WTC11 (cell line): ENCODE measurements at regions not wholly inside any gene's neighbourhood (a gene's known extent, or its start where the extent isn't known, plus 50 kb on each side); places are given as distances from the start of the nearest gene placed in this dataset.
A peak's percentile ranks its signal among the peaks of the same experiment; 100 is the strongest.

Source experiments
- ATAC-seq: fragments of 200-7000 bp; cut with Tn5 transposase; 2 replicates; pipeline ENCODE4 v1.10.0; 2021; ENCODE audit warnings: mild to moderate bottlenecking, moderate library complexity
- CTCF ChIA-PET: fragments of 300-600 bp; sonication (Branson Sonifier 250); formaldehyde crosslinking; loops from one replicate; lab custom pipeline; 2021; ENCODE audit warnings: antibody characterized with exemption; lab: Charles Lee
- POLR2A ChIA-PET: fragments of 350-600 bp; sonication (Branson Sonifier 250); formaldehyde crosslinking; loops from one replicate; lab custom pipeline; 2021; ENCODE audit warnings: antibody characterized with exemption; lab: Charles Lee
- DNase-seq: peaks from one replicate; pipeline ENCODE4 v3.0.0; 2021; ENCODE audit warnings: low spot score
- H3K27ac Mint-ChIP-seq: 2 replicates; pipeline ENCODE4 v1.8.0; 2021; ENCODE audit warnings: mixed read lengths
- H3K27me3 Mint-ChIP-seq: 2 replicates; pipeline ENCODE4 v1.8.0; 2021; ENCODE audit warnings: low read depth, mild to moderate bottlenecking, moderate library complexity, mixed read lengths
- H3K36me3 Mint-ChIP-seq: 2 replicates; pipeline ENCODE4 v1.8.0; 2021; ENCODE audit warnings: mixed read lengths
- H3K4me1 Mint-ChIP-seq: 2 replicates; pipeline ENCODE4 v1.8.0; 2022; ENCODE audit warnings: mixed read lengths
- H3K4me3 Mint-ChIP-seq: 2 replicates; pipeline ENCODE4 v1.8.0; 2021; ENCODE audit warnings: mild to moderate bottlenecking, moderate library complexity, mixed read lengths
- H3K9me3 Mint-ChIP-seq: 2 replicates; pipeline ENCODE4 v1.8.0; 2021; ENCODE audit warnings: mixed read lengths
- EMX1 ChIP-seq: fragments of 250-450 bp; sonication (Bioruptor Pico); IDR thresholded peaks from 2 replicates; pipeline ENCODE4 v1.8.0; 2021; ENCODE audit warnings: mild to moderate bottlenecking
- ETV6 ChIP-seq: sonication (generic); formaldehyde crosslinking; IDR thresholded peaks from 2 replicates; pipeline ENCODE4 v1.8.1; 2022; ENCODE audit warnings: mild to moderate bottlenecking, missing genetic modification reagents
- FOXP1 ChIP-seq: sonication (generic); formaldehyde crosslinking; IDR thresholded peaks from 2 replicates; pipeline ENCODE4 v1.8.0; 2022; ENCODE audit warnings: missing genetic modification reagents, mild to moderate bottlenecking, moderate library complexity, borderline replicate concordance
- GRHL2 ChIP-seq: fragments of 250-450 bp; sonication (Bioruptor Pico); IDR thresholded peaks from 2 replicates; pipeline ENCODE4 v1.8.0; 2022; ENCODE audit warnings: mild to moderate bottlenecking, moderate library complexity; ENCODE audit not compliant: insufficient replicate concordance, severe bottlenecking
- GTF2I ChIP-seq: fragments of 250-450 bp; sonication (Bioruptor Pico); conservative IDR thresholded peaks from 2 replicates; pipeline ENCODE4 v1.4.0; 2021; ENCODE audit warnings: mild to moderate bottlenecking
- IRF2 ChIP-seq: sonication (generic); formaldehyde crosslinking; IDR thresholded peaks from 2 replicates; pipeline ENCODE4 v1.8.0; 2022; ENCODE audit warnings: low read depth, missing genetic modification reagents, borderline replicate concordance
- KAT7 ChIP-seq: sonication (generic); formaldehyde crosslinking; IDR thresholded peaks from 2 replicates; pipeline ENCODE4 v1.8.1; 2023; ENCODE audit warnings: missing genetic modification reagents, mild to moderate bottlenecking, borderline replicate concordance
- PRRX2 ChIP-seq: fragments of 250-450 bp; sonication (Bioruptor Pico); IDR thresholded peaks from 2 replicates; pipeline ENCODE4 v1.8.0; 2021; ENCODE audit warnings: mild to moderate bottlenecking
- SMAD3 ChIP-seq: sonication (generic); formaldehyde crosslinking; IDR thresholded peaks from 2 replicates; pipeline ENCODE4 v1.8.0; 2022; ENCODE audit warnings: missing genetic modification reagents, mild to moderate bottlenecking, borderline replicate concordance
- SOX15 ChIP-seq: fragments of 250-450 bp; sonication (Bioruptor Pico); IDR thresholded peaks from 2 replicates; pipeline ENCODE4 v1.9.0; 2021; ENCODE audit warnings: mild to moderate bottlenecking
- TEAD4 ChIP-seq: sonication (generic); formaldehyde crosslinking; IDR thresholded peaks from 2 replicates; pipeline ENCODE4 v1.8.0; 2022; ENCODE audit warnings: mild to moderate bottlenecking, missing genetic modification reagents
- ZNF121 ChIP-seq: sonication (generic); formaldehyde crosslinking; IDR thresholded peaks from 2 replicates; pipeline ENCODE4 v1.8.0; 2023; ENCODE audit warnings: missing genetic modification reagents
- ZNF396 ChIP-seq: fragments of 250-450 bp; sonication (Bioruptor Pico); IDR thresholded peaks from 2 replicates; pipeline ENCODE4 v1.8.0; 2021; ENCODE audit warnings: mild to moderate bottlenecking, moderate library complexity, borderline replicate concordance
- TF ChIP-seq, protein P1 (sequence below): sonication (generic); formaldehyde crosslinking; conservative IDR thresholded peaks from 2 replicates; pipeline ENCODE4 v1.8.1; 2023; ENCODE audit warnings: mild to moderate bottlenecking, low read depth, missing genetic modification reagents, moderate library complexity
- TF ChIP-seq, protein P2 (sequence below): fragments of 250-450 bp; sonication (Bioruptor Pico); IDR thresholded peaks from 2 replicates; pipeline ENCODE4 v1.9.0; 2021; ENCODE audit warnings: moderate library complexity, mild to moderate bottlenecking, inconsistent platforms, borderline replicate concordance
- TF ChIP-seq, protein P3 (sequence below): sonication (generic); formaldehyde crosslinking; IDR thresholded peaks from 2 replicates; pipeline ENCODE4 v1.8.1; 2023; ENCODE audit warnings: mild to moderate bottlenecking, missing genetic modification reagents, borderline replicate concordance
- TF ChIP-seq, protein P4 (sequence below): fragments of 250-450 bp; sonication (Bioruptor Pico); IDR thresholded peaks from 2 replicates; pipeline ENCODE4 v2.1.2; 2022; ENCODE audit warnings: mild to moderate bottlenecking, moderate library complexity
- TF ChIP-seq, protein P5 (sequence below): sonication (generic); formaldehyde crosslinking; IDR thresholded peaks from 2 replicates; pipeline ENCODE4 v1.8.1; 2022; ENCODE audit warnings: mild to moderate bottlenecking, moderate library complexity, missing genetic modification reagents
- TF ChIP-seq, protein P6 (sequence below): sonication (generic); formaldehyde crosslinking; IDR thresholded peaks from 2 replicates; pipeline ENCODE4 v1.8.1; 2022; ENCODE audit warnings: mild to moderate bottlenecking, missing genetic modification reagents, moderate library complexity, borderline replicate concordance

DNA sequence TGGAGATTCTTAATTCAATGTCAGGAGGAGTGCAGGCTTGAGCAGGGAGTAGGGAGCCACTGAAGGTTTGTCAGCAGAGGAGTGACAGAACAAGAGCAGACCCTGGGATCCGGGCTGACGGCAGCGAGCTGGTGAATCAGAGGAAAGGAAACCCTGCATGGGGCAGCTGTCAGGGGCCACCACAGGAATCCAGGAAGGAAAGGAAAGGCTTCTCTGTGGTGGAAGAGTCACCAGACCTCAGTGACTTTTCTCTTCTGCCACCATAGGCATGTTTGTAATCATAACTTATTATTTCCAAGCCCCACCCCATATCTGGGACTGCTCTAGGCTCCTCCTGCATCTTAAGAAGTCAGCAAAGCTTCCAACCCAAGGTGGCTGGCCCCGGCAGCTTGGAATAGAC, 150.9 kb downstream of the BCOR start:
- ATAC-seq: no peak

DNA sequence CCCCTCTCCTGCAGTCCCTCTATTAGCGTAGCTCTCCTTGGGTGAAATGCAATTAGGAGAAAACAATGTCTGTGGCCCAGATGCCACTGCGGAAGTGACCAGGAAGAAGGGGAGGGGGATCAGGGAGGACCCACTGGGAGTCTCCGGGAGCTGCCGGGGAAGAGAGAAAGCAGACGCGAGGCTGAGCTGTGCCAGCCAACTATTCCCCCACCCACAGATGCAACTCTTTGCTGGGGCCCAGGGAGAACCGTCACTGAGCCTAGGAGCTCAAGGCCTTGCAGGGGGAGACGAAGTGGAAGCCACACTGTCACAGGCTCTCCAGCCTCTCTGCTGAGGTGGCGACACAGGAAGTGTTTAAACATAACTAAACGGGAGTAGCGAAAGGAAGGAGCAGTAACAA, 149.2 kb downstream of the BCOR start:
- H3K27ac Mint-ChIP-seq: no peak overlapping the region
- POLR2A ChIA-PET: no interaction called here
- H3K9me3 Mint-ChIP-seq: peaks cover 10% of the 10 kb centered on the region; the same call in 1 of the 2 replicates

More for the DNA sequence above, 150.9 kb downstream of the BCOR start:
- no peak for DNase-seq
- TF ChIP-seq KAT7 (CRISPR knock-in tag) (no peak), GTF2I (CRISPR knock-in tag) (no peak)
- TF ChIP-seq, protein P1, sequence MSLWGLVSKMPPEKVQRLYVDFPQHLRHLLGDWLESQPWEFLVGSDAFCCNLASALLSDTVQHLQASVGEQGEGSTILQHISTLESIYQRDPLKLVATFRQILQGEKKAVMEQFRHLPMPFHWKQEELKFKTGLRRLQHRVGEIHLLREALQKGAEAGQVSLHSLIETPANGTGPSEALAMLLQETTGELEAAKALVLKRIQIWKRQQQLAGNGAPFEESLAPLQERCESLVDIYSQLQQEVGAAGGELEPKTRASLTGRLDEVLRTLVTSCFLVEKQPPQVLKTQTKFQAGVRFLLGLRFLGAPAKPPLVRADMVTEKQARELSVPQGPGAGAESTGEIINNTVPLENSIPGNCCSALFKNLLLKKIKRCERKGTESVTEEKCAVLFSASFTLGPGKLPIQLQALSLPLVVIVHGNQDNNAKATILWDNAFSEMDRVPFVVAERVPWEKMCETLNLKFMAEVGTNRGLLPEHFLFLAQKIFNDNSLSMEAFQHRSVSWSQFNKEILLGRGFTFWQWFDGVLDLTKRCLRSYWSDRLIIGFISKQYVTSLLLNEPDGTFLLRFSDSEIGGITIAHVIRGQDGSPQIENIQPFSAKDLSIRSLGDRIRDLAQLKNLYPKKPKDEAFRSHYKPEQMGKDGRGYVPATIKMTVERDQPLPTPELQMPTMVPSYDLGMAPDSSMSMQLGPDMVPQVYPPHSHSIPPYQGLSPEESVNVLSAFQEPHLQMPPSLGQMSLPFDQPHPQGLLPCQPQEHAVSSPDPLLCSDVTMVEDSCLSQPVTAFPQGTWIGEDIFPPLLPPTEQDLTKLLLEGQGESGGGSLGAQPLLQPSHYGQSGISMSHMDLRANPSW (CRISPR knock-in tag): no peak
- TF ChIP-seq, protein P2, sequence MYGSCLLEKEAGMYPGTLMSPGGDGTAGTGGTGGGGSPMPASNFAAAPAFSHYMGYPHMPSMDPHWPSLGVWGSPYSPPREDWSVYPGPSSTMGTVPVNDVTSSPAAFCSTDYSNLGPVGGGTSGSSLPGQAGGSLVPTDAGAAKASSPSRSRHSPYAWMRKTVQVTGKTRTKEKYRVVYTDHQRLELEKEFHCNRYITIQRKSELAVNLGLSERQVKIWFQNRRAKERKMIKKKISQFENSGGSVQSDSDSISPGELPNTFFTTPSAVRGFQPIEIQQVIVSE (CRISPR knock-in tag): no peak
- ChIA-PET CTCF (no interaction called here), POLR2A (no interaction called here)
- H3K36me3 Mint-ChIP-seq: peaks cover 7% of the 10 kb centered on the region; the same call in 1 of the 2 replicates
- peaks cover 10% of the 10 kb centered on the region; the same call in 1 of the 2 replicates for H3K9me3 Mint-ChIP-seq
- H3K4me1 Mint-ChIP-seq: peaks cover 10% of the 10 kb centered on the region
- H3K4me3 Mint-ChIP-seq: no peak overlapping the region
- H3K27me3 Mint-ChIP-seq: peaks cover 3% of the 10 kb centered on the region; the same call in 1 of the 2 replicates
- H3K27ac Mint-ChIP-seq: no peak overlapping the region

More for the DNA sequence above, 149.2 kb downstream of the BCOR start:
- H3K27me3 Mint-ChIP-seq: no peaks in the 10 kb centered on the region
- CTCF ChIA-PET: interaction anchor here (0.6 to 1.1 kb wide), 2 partner anchors 33 to 88 kb away, joined by 3 read pairs; no protein-coding TSS in a partner anchor
- TF ChIP-seq, protein P3, sequence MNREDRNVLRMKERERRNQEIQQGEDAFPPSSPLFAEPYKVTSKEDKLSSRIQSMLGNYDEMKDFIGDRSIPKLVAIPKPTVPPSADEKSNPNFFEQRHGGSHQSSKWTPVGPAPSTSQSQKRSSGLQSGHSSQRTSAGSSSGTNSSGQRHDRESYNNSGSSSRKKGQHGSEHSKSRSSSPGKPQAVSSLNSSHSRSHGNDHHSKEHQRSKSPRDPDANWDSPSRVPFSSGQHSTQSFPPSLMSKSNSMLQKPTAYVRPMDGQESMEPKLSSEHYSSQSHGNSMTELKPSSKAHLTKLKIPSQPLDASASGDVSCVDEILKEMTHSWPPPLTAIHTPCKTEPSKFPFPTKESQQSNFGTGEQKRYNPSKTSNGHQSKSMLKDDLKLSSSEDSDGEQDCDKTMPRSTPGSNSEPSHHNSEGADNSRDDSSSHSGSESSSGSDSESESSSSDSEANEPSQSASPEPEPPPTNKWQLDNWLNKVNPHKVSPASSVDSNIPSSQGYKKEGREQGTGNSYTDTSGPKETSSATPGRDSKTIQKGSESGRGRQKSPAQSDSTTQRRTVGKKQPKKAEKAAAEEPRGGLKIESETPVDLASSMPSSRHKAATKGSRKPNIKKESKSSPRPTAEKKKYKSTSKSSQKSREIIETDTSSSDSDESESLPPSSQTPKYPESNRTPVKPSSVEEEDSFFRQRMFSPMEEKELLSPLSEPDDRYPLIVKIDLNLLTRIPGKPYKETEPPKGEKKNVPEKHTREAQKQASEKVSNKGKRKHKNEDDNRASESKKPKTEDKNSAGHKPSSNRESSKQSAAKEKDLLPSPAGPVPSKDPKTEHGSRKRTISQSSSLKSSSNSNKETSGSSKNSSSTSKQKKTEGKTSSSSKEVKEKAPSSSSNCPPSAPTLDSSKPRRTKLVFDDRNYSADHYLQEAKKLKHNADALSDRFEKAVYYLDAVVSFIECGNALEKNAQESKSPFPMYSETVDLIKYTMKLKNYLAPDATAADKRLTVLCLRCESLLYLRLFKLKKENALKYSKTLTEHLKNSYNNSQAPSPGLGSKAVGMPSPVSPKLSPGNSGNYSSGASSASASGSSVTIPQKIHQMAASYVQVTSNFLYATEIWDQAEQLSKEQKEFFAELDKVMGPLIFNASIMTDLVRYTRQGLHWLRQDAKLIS (CRISPR knock-in tag): no peak
- no peak for TF ChIP-seq GRHL2 (CRISPR knock-in tag)
- TF ChIP-seq ZNF121 (CRISPR knock-in tag): no peak
- TF ChIP-seq ZNF396: no peak
- no peak for TF ChIP-seq ETV6 (CRISPR knock-in tag)
- TF ChIP-seq, protein P4, sequence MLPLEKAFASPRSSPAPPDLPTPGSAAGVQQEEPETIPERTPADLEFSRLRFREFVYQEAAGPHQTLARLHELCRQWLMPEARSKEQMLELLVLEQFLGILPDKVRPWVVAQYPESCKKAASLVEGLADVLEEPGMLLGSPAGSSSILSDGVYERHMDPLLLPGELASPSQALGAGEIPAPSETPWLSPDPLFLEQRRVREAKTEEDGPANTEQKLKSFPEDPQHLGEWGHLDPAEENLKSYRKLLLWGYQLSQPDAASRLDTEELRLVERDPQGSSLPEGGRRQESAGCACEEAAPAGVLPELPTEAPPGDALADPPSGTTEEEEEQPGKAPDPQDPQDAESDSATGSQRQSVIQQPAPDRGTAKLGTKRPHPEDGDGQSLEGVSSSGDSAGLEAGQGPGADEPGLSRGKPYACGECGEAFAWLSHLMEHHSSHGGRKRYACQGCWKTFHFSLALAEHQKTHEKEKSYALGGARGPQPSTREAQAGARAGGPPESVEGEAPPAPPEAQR: no peak
- no peak for TF ChIP-seq TEAD4
- TF ChIP-seq, protein P5, sequence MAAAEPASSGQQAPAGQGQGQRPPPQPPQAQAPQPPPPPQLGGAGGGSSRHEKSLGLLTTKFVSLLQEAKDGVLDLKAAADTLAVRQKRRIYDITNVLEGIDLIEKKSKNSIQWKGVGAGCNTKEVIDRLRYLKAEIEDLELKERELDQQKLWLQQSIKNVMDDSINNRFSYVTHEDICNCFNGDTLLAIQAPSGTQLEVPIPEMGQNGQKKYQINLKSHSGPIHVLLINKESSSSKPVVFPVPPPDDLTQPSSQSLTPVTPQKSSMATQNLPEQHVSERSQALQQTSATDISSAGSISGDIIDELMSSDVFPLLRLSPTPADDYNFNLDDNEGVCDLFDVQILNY (CRISPR knock-in tag): no peak
- TF ChIP-seq SMAD3 (CRISPR knock-in tag): no peak
- no peak for TF ChIP-seq PRRX2 (CRISPR knock-in tag)
- TF ChIP-seq, protein P6, sequence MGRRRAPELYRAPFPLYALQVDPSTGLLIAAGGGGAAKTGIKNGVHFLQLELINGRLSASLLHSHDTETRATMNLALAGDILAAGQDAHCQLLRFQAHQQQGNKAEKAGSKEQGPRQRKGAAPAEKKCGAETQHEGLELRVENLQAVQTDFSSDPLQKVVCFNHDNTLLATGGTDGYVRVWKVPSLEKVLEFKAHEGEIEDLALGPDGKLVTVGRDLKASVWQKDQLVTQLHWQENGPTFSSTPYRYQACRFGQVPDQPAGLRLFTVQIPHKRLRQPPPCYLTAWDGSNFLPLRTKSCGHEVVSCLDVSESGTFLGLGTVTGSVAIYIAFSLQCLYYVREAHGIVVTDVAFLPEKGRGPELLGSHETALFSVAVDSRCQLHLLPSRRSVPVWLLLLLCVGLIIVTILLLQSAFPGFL (CRISPR knock-in tag): no peak
- no peak for TF ChIP-seq FOXP1 (CRISPR knock-in tag)
- TF ChIP-seq EMX1 (CRISPR knock-in tag): no peak
- no peak for TF ChIP-seq IRF2 (CRISPR knock-in tag)
- no peak for TF ChIP-seq SOX15 (CRISPR knock-in tag)
- peaks cover 7% of the 10 kb centered on the region; the same call in 1 of the 2 replicates for H3K36me3 Mint-ChIP-seq
- DNase-seq: no peak
- ATAC-seq: peak; percentile 48
- H3K4me1 Mint-ChIP-seq: peaks cover 15% of the 10 kb centered on the region
- H3K4me3 Mint-ChIP-seq: no peak overlapping the region
